ENCODE measurements at regions not wholly inside any gene's neighbourhood (a gene's known extent, or its start where the extent isn't known, plus 50 kb on each side); places are given as distances from the start of the nearest gene placed in this dataset.

DNA sequence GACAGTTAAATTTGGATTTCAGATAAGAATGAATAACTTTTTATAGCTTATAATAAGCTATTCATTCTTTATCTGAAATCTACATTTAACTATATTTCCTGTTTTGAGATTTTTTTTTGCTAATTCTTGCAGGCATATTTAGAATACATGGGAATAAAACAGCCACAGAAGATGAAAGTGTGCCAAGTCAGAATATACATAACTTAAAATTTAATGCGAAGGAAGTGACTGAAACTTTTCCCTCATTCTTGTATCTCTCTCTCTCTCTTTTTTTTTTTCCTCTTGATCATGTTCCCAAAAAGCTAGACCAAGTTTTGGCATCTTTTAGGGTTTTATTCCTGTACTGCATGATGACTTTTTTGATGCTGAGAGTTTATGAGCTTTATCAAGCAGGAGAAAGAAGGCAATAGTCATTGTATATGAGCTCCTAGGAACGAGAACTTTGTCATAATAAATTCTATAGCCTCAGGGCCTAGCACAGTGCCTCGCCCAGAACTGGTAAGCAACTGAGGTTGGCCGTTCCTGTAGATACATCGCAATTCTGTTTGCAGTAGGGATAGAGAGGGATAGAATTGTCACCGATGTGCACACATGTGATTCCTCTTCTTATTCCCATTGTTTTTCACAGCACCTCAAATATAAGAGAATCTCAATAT, 205.2 kb downstream of the MYLK4 start:
- H3K4me1 ChIP-seq, result peaks cover 10% of the 10 kb centered on the region
- H3K36me3 ChIP-seq, result no peaks in the 10 kb centered on the region
- TF ChIP-seq, protein P1, sequence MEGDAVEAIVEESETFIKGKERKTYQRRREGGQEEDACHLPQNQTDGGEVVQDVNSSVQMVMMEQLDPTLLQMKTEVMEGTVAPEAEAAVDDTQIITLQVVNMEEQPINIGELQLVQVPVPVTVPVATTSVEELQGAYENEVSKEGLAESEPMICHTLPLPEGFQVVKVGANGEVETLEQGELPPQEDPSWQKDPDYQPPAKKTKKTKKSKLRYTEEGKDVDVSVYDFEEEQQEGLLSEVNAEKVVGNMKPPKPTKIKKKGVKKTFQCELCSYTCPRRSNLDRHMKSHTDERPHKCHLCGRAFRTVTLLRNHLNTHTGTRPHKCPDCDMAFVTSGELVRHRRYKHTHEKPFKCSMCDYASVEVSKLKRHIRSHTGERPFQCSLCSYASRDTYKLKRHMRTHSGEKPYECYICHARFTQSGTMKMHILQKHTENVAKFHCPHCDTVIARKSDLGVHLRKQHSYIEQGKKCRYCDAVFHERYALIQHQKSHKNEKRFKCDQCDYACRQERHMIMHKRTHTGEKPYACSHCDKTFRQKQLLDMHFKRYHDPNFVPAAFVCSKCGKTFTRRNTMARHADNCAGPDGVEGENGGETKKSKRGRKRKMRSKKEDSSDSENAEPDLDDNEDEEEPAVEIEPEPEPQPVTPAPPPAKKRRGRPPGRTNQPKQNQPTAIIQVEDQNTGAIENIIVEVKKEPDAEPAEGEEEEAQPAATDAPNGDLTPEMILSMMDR (IDR thresholded peaks at IDR 0.05), result no peak
- H3K27ac ChIP-seq, result no peak overlapping the region
- no peak for DNase-seq
- no peaks in the 10 kb centered on the region for H3K27me3 ChIP-seq
- intact Hi-C loops (cut with DNase I), result no loop called here
- no peak overlapping the region for H3K9ac ChIP-seq (ENCODE audit: low read depth in 2 of 2, low read length in 2 of 2)
- H3K4me3 ChIP-seq, result no peak overlapping the region
- no peaks in the 10 kb centered on the region for H3K9me3 ChIP-seq

DNA sequence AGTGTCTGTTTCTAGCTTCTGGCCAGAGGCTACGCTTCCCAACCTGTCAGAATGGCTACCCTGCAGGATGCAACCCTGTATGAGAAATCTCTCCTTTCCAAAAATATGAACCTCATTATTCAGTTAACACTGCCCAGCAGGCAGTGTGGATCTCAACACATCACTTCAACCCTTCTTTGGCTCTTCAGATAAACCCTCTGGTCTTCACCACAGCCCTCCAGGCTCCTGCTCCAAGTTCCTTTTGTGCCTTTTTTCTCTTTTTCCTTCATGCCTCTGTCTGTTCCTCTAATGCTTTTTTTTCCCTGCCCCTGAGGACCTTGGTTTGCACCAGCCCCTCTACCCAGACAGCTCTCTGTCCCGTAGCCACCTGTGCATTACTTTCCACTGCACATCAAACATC, 207.4 kb downstream of the MYLK4 start:
- H3K27me3 ChIP-seq, result no peaks in the 10 kb centered on the region
- intact Hi-C loops (cut with DNase I), result no loop called here
- DNase-seq, result no peak
- no peaks in the 10 kb centered on the region for H3K9me3 ChIP-seq
- H3K27ac ChIP-seq, result no peak overlapping the region
- H3K36me3 ChIP-seq, result no peaks in the 10 kb centered on the region
- TF ChIP-seq, protein P1 (IDR thresholded peaks at IDR 0.05), result no peak
- no peak overlapping the region for H3K9ac ChIP-seq (ENCODE audit: low read depth in 2 of 2, low read length in 2 of 2)
- peaks cover 10% of the 10 kb centered on the region for H3K4me1 ChIP-seq
- no peak overlapping the region for H3K4me3 ChIP-seq

DNA sequence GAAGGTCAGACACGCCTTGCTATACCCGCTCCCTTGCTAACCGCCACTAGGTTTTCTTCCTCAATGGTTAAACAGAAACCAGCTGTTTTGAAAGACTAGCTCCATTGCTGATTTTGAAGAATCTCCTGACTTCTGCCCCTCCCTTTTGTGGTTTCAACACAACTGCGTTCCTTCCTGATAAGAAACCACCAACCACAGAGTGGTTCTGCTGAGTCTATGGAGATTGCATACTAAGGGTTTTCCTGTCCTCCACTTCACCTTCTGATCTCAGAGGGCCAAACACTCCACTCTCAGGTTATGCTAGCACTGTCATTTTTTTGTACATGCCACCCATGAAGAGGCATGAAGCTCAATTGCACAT, 207.9 kb downstream of the MYLK4 start:
- intact Hi-C loops (cut with DNase I), result no loop called here
- no peak overlapping the region for H3K9ac ChIP-seq (ENCODE audit: low read depth in 2 of 2, low read length in 2 of 2)
- H3K4me1 ChIP-seq, result peaks cover 10% of the 10 kb centered on the region
- no peaks in the 10 kb centered on the region for H3K36me3 ChIP-seq
- no peak overlapping the region for H3K27ac ChIP-seq
- H3K4me3 ChIP-seq, result no peak overlapping the region
- no peaks in the 10 kb centered on the region for H3K27me3 ChIP-seq
- DNase-seq, result peak; percentile 66
- TF ChIP-seq, protein P1 (IDR thresholded peaks at IDR 0.05), result no peak
- H3K9me3 ChIP-seq, result no peaks in the 10 kb centered on the region

DNA sequence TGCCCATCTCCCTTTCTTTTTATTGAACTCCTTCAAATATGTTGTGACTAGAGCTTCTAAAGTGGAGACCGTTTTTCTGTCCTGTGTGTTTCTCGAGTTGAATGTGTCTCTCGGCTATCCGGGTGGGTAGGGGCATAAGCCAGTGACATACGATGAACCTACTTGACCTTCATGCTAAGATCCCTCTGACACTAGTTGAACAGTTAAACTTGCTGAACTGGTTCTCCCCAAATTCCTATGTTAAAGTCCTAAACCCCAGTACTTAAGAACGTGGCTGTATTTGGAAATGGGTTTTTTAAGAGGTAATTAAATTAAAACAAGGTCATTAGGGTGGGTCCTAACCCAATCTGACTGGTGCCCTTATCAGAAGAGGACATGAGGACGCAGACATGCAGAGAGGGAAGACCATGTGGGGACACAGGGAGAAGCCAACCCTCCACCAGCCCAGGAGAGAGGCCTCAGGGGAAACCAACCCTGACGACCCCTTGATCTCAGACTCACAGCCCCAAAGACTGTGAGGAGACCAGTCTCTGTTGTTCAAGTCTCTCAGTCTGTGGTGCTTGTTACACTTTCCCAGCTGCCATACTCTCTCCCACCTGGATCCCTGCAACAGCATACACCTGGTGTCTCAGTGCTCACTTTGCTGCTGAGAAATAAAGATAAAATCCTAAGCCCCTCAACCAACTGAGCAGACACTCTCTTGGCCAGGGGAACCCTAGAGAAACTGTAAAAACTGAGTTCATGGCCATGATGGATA, 208.4 kb downstream of the MYLK4 start:
- no peak overlapping the region for H3K4me3 ChIP-seq
- H3K4me1 ChIP-seq, result peaks cover 10% of the 10 kb centered on the region
- no peaks in the 10 kb centered on the region for H3K27me3 ChIP-seq
- H3K9ac ChIP-seq (ENCODE audit: low read depth in 2 of 2, low read length in 2 of 2), result no peak overlapping the region
- no peaks in the 10 kb centered on the region for H3K36me3 ChIP-seq
- intact Hi-C loops (cut with DNase I), result no loop called here
- H3K27ac ChIP-seq, result no peak overlapping the region
- TF ChIP-seq, protein P1 (IDR thresholded peaks at IDR 0.05), result no peak
- no peak for DNase-seq
- H3K9me3 ChIP-seq, result no peaks in the 10 kb centered on the region

DNA sequence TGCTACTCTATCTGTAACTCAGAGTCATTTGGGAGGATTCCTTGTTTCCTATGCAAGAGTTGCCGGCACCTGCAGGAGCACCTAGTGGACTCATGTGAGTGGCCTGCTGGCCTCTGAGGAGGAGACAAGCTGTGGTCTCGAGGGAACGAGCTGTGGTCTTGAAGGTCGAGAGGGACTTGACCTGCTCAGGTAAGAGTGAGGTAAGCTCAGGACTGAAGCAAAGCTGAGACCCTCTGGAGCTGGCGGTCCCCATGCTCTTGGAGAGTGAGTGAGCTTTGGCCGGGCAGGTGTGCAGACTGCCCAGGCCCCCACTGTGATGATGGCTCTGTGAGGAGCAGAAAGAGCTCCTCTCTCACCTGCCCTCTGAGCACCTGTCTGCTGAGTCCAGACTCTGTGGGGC, 214.3 kb downstream of the MYLK4 start:
- Histone ChIP-seq H3K4me3 (no peak overlapping the region), H3K9ac (ENCODE audit: low read depth in 2 of 2, low read length in 2 of 2) (no peak overlapping the region), H3K27ac (no peak overlapping the region), H3K27me3 (no peaks in the 10 kb centered on the region), H3K9me3 (no peaks in the 10 kb centered on the region), H3K36me3 (no peaks in the 10 kb centered on the region), H3K4me1 (no peaks in the 10 kb centered on the region)
- intact Hi-C loops (cut with DNase I), result no loop called here
- no peak for DNase-seq
- TF ChIP-seq, protein P1 (IDR thresholded peaks at IDR 0.05), result no peak
